ENCODE measurements at regions not wholly inside any gene's neighbourhood (a gene's known extent, or its start where the extent isn't known, plus 50 kb on each side); places are given as distances from the start of the nearest gene placed in this dataset.

DNA sequence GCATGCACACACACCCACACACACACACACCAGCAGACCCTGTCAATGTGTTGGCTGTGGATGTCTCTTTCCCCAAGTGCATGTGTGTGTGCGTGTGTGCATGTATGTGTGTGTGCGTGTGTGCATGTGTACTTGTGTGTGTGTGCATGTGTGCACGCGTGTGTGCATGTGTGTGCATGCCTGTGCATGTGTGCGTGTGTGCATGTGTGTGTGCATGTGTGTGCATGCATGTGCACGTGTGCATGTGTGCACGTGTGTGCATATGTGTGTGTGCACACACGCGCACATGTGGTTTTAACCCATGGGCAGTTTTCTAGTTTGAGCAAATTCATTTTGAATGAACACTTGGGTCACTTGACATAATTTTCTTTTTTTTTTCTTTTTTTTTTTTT is 268.8 kb upstream of the IRX1 start:
- Histone ChIP-seq H3K4me1 (ENCODE audit: control insufficient read depth, insufficient read depth, low read length) (no peaks in the 10 kb centered on the region), H3K4me3 (ENCODE audit: low read depth in 2 of 2, low read length in 2 of 2) (no peak overlapping the region), H3K27me3 (ENCODE audit: control insufficient read depth, insufficient read depth, low read length) (no peaks in the 10 kb centered on the region), H3K9me3 (ENCODE audit: control insufficient read depth, insufficient read depth, low read depth, low read length) (no peaks in the 10 kb centered on the region), H3K27ac (ENCODE audit: low read length) (no peak overlapping the region), H3K36me3 (ENCODE audit: control insufficient read depth, insufficient read depth, low read length) (no peaks in the 10 kb centered on the region)
- ChIA-PET CTCF (no interaction called here), POLR2A (interaction anchor here (0.6 kb wide), 1 partner anchor 1619 kb away, joined by 3 read pairs; no protein-coding TSS in a partner anchor)
- DNase-seq (ENCODE audit: low read depth, low spot score) = no peak
- TF ChIP-seq SIN3A (IDR thresholded peaks at IDR 0.05; ENCODE audit: borderline replicate concordance, insufficient read depth, low read depth, low read length) (no peak), TCF7L2 (IDR thresholded peaks at IDR 0.05; ENCODE audit: low read depth, low read length) (no peak)
- intact Hi-C loops (cut with micrococcal nuclease; ENCODE audit: unreplicated experiment) (no loop called here), in situ Hi-C loops (cut with HindIII; ENCODE audit: low pct_unique_long_range_greater_than_20kb, low sequenced_read_pairs) (no loop called here)
- BruUV-seq (replicated peaks) = no TSS peak
- no peak for ATAC-seq

DNA sequence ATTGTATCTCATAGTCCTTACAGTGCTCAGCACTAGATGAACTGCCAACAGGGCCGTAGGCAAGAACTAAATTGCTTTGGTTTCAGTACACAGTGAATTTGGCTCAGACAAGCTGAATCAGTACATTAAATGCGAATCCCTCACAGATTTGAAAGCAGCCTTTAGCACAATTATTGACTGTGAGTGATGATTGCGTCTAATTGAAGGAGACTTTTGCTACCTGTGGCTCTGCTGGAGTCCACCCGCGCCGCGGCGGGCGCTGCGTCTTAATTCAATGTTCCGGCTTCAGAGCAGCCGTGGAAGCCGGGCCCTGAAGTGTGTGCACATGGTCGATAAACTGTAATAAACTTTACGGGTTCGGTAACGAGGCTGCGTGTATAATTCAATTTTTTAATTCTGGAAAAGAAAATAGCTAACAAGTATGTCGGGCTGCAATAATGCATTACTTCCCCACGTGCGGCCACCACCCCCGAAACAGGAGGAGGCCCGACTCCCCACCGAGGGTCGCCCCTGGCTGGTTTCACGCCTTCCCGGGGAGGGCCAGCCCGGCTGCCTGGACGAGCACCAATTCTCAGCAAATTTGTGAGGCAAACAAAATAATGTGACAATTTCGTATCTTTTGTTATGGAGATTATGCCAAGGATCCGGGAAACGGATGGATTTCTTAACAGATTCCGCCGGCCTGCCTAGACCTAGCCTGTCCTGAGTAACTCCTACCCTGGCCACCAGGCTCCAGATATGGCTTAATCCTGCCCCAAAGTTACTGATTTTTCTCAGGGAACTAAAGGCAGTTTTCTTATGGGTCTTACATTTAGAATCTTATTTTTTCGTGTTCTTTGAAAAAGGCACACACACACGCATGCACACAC is 269.4 kb upstream of the IRX1 start:
- POLR2A ChIA-PET = interaction anchor here (0.6 kb wide), 1 partner anchor 1620 kb away, joined by 3 read pairs; no protein-coding TSS in a partner anchor
- in situ Hi-C loops (cut with HindIII; ENCODE audit: low pct_unique_long_range_greater_than_20kb, low sequenced_read_pairs) (no loop called here), intact Hi-C loops (cut with micrococcal nuclease; ENCODE audit: unreplicated experiment) (no loop called here)
- no peak for TF ChIP-seq TCF7L2 (IDR thresholded peaks at IDR 0.05; ENCODE audit: low read depth, low read length)
- TF ChIP-seq, protein P1, sequence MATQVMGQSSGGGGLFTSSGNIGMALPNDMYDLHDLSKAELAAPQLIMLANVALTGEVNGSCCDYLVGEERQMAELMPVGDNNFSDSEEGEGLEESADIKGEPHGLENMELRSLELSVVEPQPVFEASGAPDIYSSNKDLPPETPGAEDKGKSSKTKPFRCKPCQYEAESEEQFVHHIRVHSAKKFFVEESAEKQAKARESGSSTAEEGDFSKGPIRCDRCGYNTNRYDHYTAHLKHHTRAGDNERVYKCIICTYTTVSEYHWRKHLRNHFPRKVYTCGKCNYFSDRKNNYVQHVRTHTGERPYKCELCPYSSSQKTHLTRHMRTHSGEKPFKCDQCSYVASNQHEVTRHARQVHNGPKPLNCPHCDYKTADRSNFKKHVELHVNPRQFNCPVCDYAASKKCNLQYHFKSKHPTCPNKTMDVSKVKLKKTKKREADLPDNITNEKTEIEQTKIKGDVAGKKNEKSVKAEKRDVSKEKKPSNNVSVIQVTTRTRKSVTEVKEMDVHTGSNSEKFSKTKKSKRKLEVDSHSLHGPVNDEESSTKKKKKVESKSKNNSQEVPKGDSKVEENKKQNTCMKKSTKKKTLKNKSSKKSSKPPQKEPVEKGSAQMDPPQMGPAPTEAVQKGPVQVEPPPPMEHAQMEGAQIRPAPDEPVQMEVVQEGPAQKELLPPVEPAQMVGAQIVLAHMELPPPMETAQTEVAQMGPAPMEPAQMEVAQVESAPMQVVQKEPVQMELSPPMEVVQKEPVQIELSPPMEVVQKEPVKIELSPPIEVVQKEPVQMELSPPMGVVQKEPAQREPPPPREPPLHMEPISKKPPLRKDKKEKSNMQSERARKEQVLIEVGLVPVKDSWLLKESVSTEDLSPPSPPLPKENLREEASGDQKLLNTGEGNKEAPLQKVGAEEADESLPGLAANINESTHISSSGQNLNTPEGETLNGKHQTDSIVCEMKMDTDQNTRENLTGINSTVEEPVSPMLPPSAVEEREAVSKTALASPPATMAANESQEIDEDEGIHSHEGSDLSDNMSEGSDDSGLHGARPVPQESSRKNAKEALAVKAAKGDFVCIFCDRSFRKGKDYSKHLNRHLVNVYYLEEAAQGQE (IDR thresholded peaks at IDR 0.05; ENCODE audit: insufficient read depth in 1 of 2, low read depth in 2 of 2, low read length in 1 of 2) = no peak
- TF ChIP-seq, protein P2, sequence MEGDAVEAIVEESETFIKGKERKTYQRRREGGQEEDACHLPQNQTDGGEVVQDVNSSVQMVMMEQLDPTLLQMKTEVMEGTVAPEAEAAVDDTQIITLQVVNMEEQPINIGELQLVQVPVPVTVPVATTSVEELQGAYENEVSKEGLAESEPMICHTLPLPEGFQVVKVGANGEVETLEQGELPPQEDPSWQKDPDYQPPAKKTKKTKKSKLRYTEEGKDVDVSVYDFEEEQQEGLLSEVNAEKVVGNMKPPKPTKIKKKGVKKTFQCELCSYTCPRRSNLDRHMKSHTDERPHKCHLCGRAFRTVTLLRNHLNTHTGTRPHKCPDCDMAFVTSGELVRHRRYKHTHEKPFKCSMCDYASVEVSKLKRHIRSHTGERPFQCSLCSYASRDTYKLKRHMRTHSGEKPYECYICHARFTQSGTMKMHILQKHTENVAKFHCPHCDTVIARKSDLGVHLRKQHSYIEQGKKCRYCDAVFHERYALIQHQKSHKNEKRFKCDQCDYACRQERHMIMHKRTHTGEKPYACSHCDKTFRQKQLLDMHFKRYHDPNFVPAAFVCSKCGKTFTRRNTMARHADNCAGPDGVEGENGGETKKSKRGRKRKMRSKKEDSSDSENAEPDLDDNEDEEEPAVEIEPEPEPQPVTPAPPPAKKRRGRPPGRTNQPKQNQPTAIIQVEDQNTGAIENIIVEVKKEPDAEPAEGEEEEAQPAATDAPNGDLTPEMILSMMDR (IDR thresholded peaks at IDR 0.05) = no peak
- TF ChIP-seq SIN3A (IDR thresholded peaks at IDR 0.05; ENCODE audit: borderline replicate concordance, insufficient read depth, low read depth, low read length) = no peak
- no peak for TF ChIP-seq POLR2AphosphoS5 (IDR thresholded peaks at IDR 0.05; ENCODE audit: low read depth, low read length)
- Histone ChIP-seq H3K9me3 (ENCODE audit: control insufficient read depth, insufficient read depth, low read depth, low read length) (no peaks in the 10 kb centered on the region), H3K36me3 (ENCODE audit: control insufficient read depth, insufficient read depth, low read length) (no peaks in the 10 kb centered on the region), H3K27me3 (ENCODE audit: control insufficient read depth, insufficient read depth, low read length) (no peaks in the 10 kb centered on the region), H3K27ac (ENCODE audit: low read length) (no peak overlapping the region), H3K4me1 (ENCODE audit: control insufficient read depth, insufficient read depth, low read length) (no peaks in the 10 kb centered on the region), H3K4me3 (ENCODE audit: low read depth in 2 of 2, low read length in 2 of 2) (no peak overlapping the region)
- BruUV-seq (replicated peaks) = no TSS peak
- DNase-seq (ENCODE audit: low read depth, low spot score) = no peak
- no peak for ATAC-seq
- CTCF ChIA-PET = no interaction called here

All from Panc1 (cell line).